Prostate gland (tissue), 2 donors: ENCODE measurements at regions not wholly inside any gene's neighbourhood (a gene's known extent, or its start where the extent isn't known, plus 50 kb on each side); places are given as distances from the start of the nearest gene placed in this dataset.

Source experiments
- DNase-seq: peaks from one replicate; pipeline ENCODE4 v3.0.0-alpha.2; 2019; ENCODE audit warnings: low spot score
- H3K27ac ChIP-seq, 2 donors: fragments of 200-600 bp; sonication (generic); 2 replicates each; pipeline ENCODE4 v1.5.1; 2017 to 2019
- H3K27me3 ChIP-seq: fragments of 200-600 bp; sonication (generic); replicated peaks from 2 replicates; pipeline ENCODE4 v1.5.1; 2019; ENCODE audit not compliant: insufficient read depth
- H3K36me3 ChIP-seq, 2 donors: fragments of 200-600 bp; sonication (generic); 1 replicate in 1 of 2; 2 replicates in 1 of 2; pipeline versions ENCODE4 v1.5.1 to v1.8.1; 2017 to 2019
- H3K4me1 ChIP-seq: fragments of 200-600 bp; sonication (generic); replicated peaks from 2 replicates; pipeline ENCODE4 v1.5.1; 2019
- H3K4me3 ChIP-seq, 2 donors: fragments of 200-600 bp; sonication (generic); 2 replicates each; pipeline ENCODE4 v1.5.1; 2017 to 2019
- H3K9me3 ChIP-seq: fragments of 200-600 bp; sonication (generic); 2 replicates; pipeline ENCODE4 v1.5.1; 2017
- CTCF ChIP-seq, 4 experiments: fragments of 200-600 bp in 2 of 4; fragments of 450-650 bp in 2 of 4; sonication (generic) in 2 of 4; IDR thresholded peaks; 1 replicate in 3 of 4; 2 replicates in 1 of 4; pipeline ENCODE4 v1.5.1; 2016 to 2019; ENCODE audit warnings: antibody characterized with exemption in 4 of 4, mild to moderate bottlenecking in 2 of 4, moderate library complexity in 2 of 4
- POLR2A ChIP-seq: fragments of 450-650 bp; IDR thresholded peaks from one replicate; pipeline ENCODE4 v1.6.1; 2016; ENCODE audit warnings: antibody characterized with exemption, mild to moderate bottlenecking
- POLR2AphosphoS5 ChIP-seq: sonication (generic); formaldehyde crosslinking; IDR thresholded peaks from one replicate; pipeline ENCODE4 v1.6.1; 2017; ENCODE audit warnings: antibody characterized with exemption
- WGBS: methylation state at CpG from one replicate; pipeline ENCODE4 v1.1.5; 2018; 5-methylcytosine and 5-hydroxymethylcytosine counted together
- intact Hi-C: fragments of 100-400 bp; cut with DNase I; formaldehyde crosslinking; loops from one replicate; pipeline ENCODE4 v1.14.2; 2022

- H3K27ac ChIP-seq, result no peak overlapping the region
- intact Hi-C loops, result loop anchor here (1.0 to 10.0 kb wide), 4 partner anchors 73 to 515 kb away; partner anchors contain the start of gene SMOC2
- DNase-seq, result no peak
- no peaks in the 10 kb centered on the region for H3K4me1 ChIP-seq
- H3K36me3 ChIP-seq, result no peaks in the 10 kb centered on the region
- no peaks in the 10 kb centered on the region for H3K27me3 ChIP-seq
- no peaks in the 10 kb centered on the region for H3K9me3 ChIP-seq
- H3K4me3 ChIP-seq, result no peak overlapping the region
- whole genome bisulfite sequencing, result 68% methylated on average over 13 of the region's 13 CpGs
- TF ChIP-seq CTCF (IDR thresholded peaks at IDR 0.05) (no peak), POLR2A (no peak), POLR2AphosphoS5 (no peak)
These were observed 50.2 kb upstream of the DACT2 start for GRCh38 chr6:168369786-168370185.

GRCh38 chr6:168370310-168370991, 50.9 kb upstream of the DACT2 start:
- Histone ChIP-seq H3K9me3 (no peaks in the 10 kb centered on the region), H3K36me3 (no peaks in the 10 kb centered on the region), H3K27ac (no peak overlapping the region), H3K4me3 (no peak overlapping the region), H3K27me3 (no peaks in the 10 kb centered on the region), H3K4me1 (no peaks in the 10 kb centered on the region)
- DNase-seq, result peak; percentile 78
- TF ChIP-seq POLR2A (no peak), CTCF (IDR thresholded peaks at IDR 0.05) (peak; percentile 91 to 97 (median 96))
- WGBS, result 54% methylated on average over 43 of the region's 43 CpGs
- intact Hi-C loops, result loop anchor here (1.0 to 10.0 kb wide), 4 partner anchors 72 to 514 kb away; partner anchors contain the start of gene SMOC2

GRCh38 chr6:168371185-168371584, 51.6 kb upstream of the DACT2 start:
- Histone ChIP-seq H3K36me3 (no peaks in the 10 kb centered on the region), H3K4me3 (no peak overlapping the region), H3K4me1 (no peaks in the 10 kb centered on the region), H3K9me3 (no peaks in the 10 kb centered on the region), H3K27me3 (no peaks in the 10 kb centered on the region), H3K27ac (no peak overlapping the region)
- intact Hi-C loops, result loop anchor here (5.0 to 10.0 kb wide), 3 partner anchors 71 to 234 kb away; partner anchors contain the start of gene SMOC2
- WGBS, result 93% methylated on average over 11 of the region's 11 CpGs
- no peak for TF ChIP-seq POLR2A
- TF ChIP-seq CTCF (IDR thresholded peaks at IDR 0.05), result no peak
- TF ChIP-seq POLR2AphosphoS5, result no peak
- no peak for DNase-seq

GRCh38 chr6:168371618-168371980, 52.0 kb upstream of the DACT2 start:
- H3K36me3 ChIP-seq, result no peaks in the 10 kb centered on the region
- H3K4me3 ChIP-seq, result no peak overlapping the region
- H3K4me1 ChIP-seq, result no peaks in the 10 kb centered on the region
- intact Hi-C loops, result loop anchor here (5.0 to 10.0 kb wide), 3 partner anchors 71 to 233 kb away; partner anchors contain the start of gene SMOC2
- no peaks in the 10 kb centered on the region for H3K27me3 ChIP-seq
- 96% methylated on average over 6 of the region's 6 CpGs for WGBS
- TF ChIP-seq POLR2A, result no peak
- no peak for TF ChIP-seq CTCF (IDR thresholded peaks at IDR 0.05)
- TF ChIP-seq POLR2AphosphoS5, result no peak
- no peak for DNase-seq
- H3K27ac ChIP-seq, result no peak overlapping the region
- no peaks in the 10 kb centered on the region for H3K9me3 ChIP-seq
